A673 (cell line): ENCODE measurements at regions not wholly inside any gene's neighbourhood (a gene's known extent, or its start where the extent isn't known, plus 50 kb on each side); places are given as distances from the start of the nearest gene placed in this dataset.

Experiments used
- EZH2 ChIP-seq: fragments of 200-600 bp; sonication (generic); IDR thresholded peaks from 2 replicates; pipeline ENCODE4 v1.6.1; 2017; ENCODE audit warnings: borderline replicate concordance, low read depth, mild to moderate bottlenecking, mixed read lengths, antibody characterized with exemption, low read length; ENCODE audit not compliant: poor library complexity, severe bottlenecking
- TF ChIP-seq, protein P1 (sequence below): fragments of 300-800, 200-600 bp; sonication (generic); conservative IDR thresholded peaks from 2 replicates; pipeline ENCODE4 v1.5.1; 2017; ENCODE audit warnings: low read depth, mild to moderate bottlenecking, antibody characterized with exemption, low read length, moderate library complexity, mixed read lengths

DNA sequence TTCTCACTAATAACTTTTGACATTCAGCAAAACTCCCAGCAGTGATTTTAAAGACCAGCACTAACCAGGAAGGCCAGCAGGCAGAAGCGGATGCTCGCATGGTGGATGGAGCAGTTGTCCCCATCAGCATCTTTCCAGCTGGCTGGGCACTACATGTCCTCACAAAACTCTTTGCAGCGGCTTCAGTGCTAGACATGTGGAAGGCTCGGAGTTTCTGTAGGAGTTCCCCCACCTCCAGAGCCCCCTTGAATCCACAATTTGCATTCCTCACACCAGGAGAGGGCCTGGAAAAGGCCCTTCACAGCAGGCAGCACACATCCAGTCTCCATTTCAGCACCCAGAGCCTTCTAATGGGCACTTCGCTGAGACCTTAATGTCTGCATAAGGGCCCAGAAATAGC lies 85.6 kb downstream of the APTX start:
- TF ChIP-seq, protein P1, sequence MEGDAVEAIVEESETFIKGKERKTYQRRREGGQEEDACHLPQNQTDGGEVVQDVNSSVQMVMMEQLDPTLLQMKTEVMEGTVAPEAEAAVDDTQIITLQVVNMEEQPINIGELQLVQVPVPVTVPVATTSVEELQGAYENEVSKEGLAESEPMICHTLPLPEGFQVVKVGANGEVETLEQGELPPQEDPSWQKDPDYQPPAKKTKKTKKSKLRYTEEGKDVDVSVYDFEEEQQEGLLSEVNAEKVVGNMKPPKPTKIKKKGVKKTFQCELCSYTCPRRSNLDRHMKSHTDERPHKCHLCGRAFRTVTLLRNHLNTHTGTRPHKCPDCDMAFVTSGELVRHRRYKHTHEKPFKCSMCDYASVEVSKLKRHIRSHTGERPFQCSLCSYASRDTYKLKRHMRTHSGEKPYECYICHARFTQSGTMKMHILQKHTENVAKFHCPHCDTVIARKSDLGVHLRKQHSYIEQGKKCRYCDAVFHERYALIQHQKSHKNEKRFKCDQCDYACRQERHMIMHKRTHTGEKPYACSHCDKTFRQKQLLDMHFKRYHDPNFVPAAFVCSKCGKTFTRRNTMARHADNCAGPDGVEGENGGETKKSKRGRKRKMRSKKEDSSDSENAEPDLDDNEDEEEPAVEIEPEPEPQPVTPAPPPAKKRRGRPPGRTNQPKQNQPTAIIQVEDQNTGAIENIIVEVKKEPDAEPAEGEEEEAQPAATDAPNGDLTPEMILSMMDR = no peak
- no peak for TF ChIP-seq EZH2
